ENCODE measurements at regions not wholly inside any gene's neighbourhood (a gene's known extent, or its start where the extent isn't known, plus 50 kb on each side); places are given as distances from the start of the nearest gene placed in this dataset.

GRCh38 chr9:28260330-28260729, 687.0 kb upstream of the C9orf72 start:
- TF ChIP-seq CTCF (conservative IDR thresholded peaks at IDR 0.05; ENCODE audit: low read length) (no peak), EZH2phosphoT487 (IDR thresholded peaks at IDR 0.05; ENCODE audit: borderline replicate concordance) (no peak)

Measured in Loucy (cell line).